HepG2 (cell line): ENCODE measurements at regions not wholly inside any gene's neighbourhood (a gene's known extent, or its start where the extent isn't known, plus 50 kb on each side); places are given as distances from the start of the nearest gene placed in this dataset.

ENCODE experiments used
- ATAC-seq: fragments of 200-7000 bp; cut with Tn5 transposase; 3 replicates; pipeline ENCODE4 v1.9.1; 2020; ENCODE audit warnings: mild to moderate bottlenecking, moderate library complexity
- BruUV-seq: library from RNA; stranded (reverse); fragments of 400-500 nt; replicated peaks from 2 replicates; lab custom pipeline; 2021; lab: Mats Ljungman, UMichigan
- CTCF ChIA-PET: fragments of 300-600 bp; formaldehyde crosslinking; extraction: SDS; loops from one replicate; lab custom pipeline; 2021; ENCODE audit warnings: low total read pairs, inconsistent platforms, low intra/inter-chr PET ratio; lab: Yijun Ruan, JAX
- POLR2A ChIA-PET: fragments of 350-600 bp; sonication (Branson Sonifier 250); formaldehyde crosslinking; loops from one replicate; lab custom pipeline; 2020; ENCODE audit warnings: antibody characterized with exemption, inconsistent platforms; lab: Yijun Ruan, JAX
- DNase-seq: peaks from one replicate; pipeline ENCODE4 v3.0.0-alpha.2; 2015; ENCODE audit warnings: low spot score
- FAIRE-seq: peaks from 3 replicates; lab custom pipeline; 2011; peaks lifted over from hg19 to GRCh38; lab: Jason Lieb, UNC
- H2AFZ ChIP-seq: one replicate; pipeline ENCODE4 v1.6.1; 2011; ENCODE audit warnings: low read length, inconsistent platforms
- H3K27ac ChIP-seq: fragments of 300-600 bp; 3 replicates; pipeline ENCODE4 v1.8.0; 2011; ENCODE audit warnings: mixed run types, mild to moderate bottlenecking, mixed read lengths, low read length, inconsistent platforms; ENCODE audit not compliant: insufficient read depth; ENCODE audit errors: extremely low read length
- H3K27me3 ChIP-seq, 2 experiments: fragments of 200-600 bp in 1 of 2; 2 replicates in 1 of 2; 3 replicates in 1 of 2; pipeline versions ENCODE4 v1.6.0 to v1.8.0; 2011; ENCODE audit warnings: low read length in 2 of 2, mild to moderate bottlenecking in 2 of 2, moderate library complexity in 2 of 2, inconsistent platforms in 1 of 2; ENCODE audit not compliant: insufficient read depth in 2 of 2, control insufficient read depth in 1 of 2
- H3K36me3 ChIP-seq, 2 experiments: fragments of 200-600 bp in 1 of 2; replicated peaks in 1 of 2; 2 replicates in 1 of 2; 3 replicates in 1 of 2; pipeline versions ENCODE4 v1.5.1 to v1.8.0; 2011; ENCODE audit warnings: low read length in 2 of 2, inconsistent platforms in 1 of 2; ENCODE audit not compliant: insufficient read depth in 2 of 2, control insufficient read depth in 1 of 2
- H3K4me1 ChIP-seq: 2 replicates; pipeline ENCODE4 v1.5.1; 2012; ENCODE audit warnings: low read length, inconsistent platforms; ENCODE audit not compliant: insufficient read depth
- H3K4me2 ChIP-seq: 2 replicates; pipeline ENCODE4 v1.6.0; 2011; ENCODE audit warnings: low read depth, low read length, inconsistent platforms
- H3K4me3 ChIP-seq, 3 experiments: fragments of 200-600 bp in 1 of 3; sonication (generic), shearing (Covaris generic) in 1 of 3; replicated peaks in 1 of 3; 2 replicates each; pipeline ENCODE4 v1.5.1; 2011 to 2016; ENCODE audit warnings: low read length in 3 of 3, inconsistent platforms in 2 of 3, low read depth in 2 of 3, mild to moderate bottlenecking in 2 of 3, control low read depth in 1 of 3, mixed read lengths in 1 of 3; ENCODE audit not compliant: insufficient read depth in 1 of 3
- H3K79me2 ChIP-seq: one replicate; pipeline ENCODE4 v1.6.1; 2011; ENCODE audit warnings: low read length, inconsistent platforms; ENCODE audit not compliant: insufficient read depth
- H3K9ac ChIP-seq: 2 replicates; pipeline ENCODE4 v1.6.0; 2011; ENCODE audit warnings: mild to moderate bottlenecking, low read depth, low read length, inconsistent platforms; ENCODE audit not compliant: insufficient read depth
- H3K9me3 ChIP-seq: 2 replicates; pipeline ENCODE4 v1.5.1; 2012; ENCODE audit warnings: mild to moderate bottlenecking, low read length
- H4K20me1 ChIP-seq: 2 replicates; pipeline ENCODE4 v1.6.0; 2011; ENCODE audit warnings: inconsistent platforms, mild to moderate bottlenecking, low read length, moderate library complexity; ENCODE audit not compliant: insufficient read depth
- ADNP ChIP-seq: sonication (generic); formaldehyde crosslinking; IDR thresholded peaks from 2 replicates; pipeline ENCODE4 v1.4.0; 2020; ENCODE audit warnings: missing genetic modification reagents
- CBX1 ChIP-seq: IDR thresholded peaks from one replicate; pipeline ENCODE4 v1.6.1; 2016; ENCODE audit warnings: antibody characterized with exemption, low read depth
- KDM4B ChIP-seq: sonication (generic); formaldehyde crosslinking; IDR thresholded peaks from 2 replicates; pipeline ENCODE4 v1.4.0; 2020; ENCODE audit warnings: missing genetic modification reagents
- MAFK ChIP-seq, 2 experiments: IDR thresholded peaks in 1 of 2; conservative IDR thresholded peaks in 1 of 2; 2 replicates each; pipeline ENCODE4 v1.6.1; 2011; ENCODE audit warnings: improper control_type of control experiment in 2 of 2, low read length in 2 of 2
- PHB2 ChIP-seq: fragments of 450-650 bp; IDR thresholded peaks from 2 replicates; pipeline ENCODE4 v1.6.1; 2018; ENCODE audit not compliant: partially characterized antibody
- SMAD3 ChIP-seq: sonication (generic); formaldehyde crosslinking; IDR thresholded peaks from 2 replicates; pipeline ENCODE4 v1.4.0; 2020; ENCODE audit warnings: missing genetic modification reagents
- TCF7 ChIP-seq: sonication (generic); IDR thresholded peaks from 2 replicates; pipeline ENCODE4 v1.6.1; 2016; ENCODE audit warnings: antibody characterized with exemption, low read depth
- TCF7L2 ChIP-seq: IDR thresholded peaks from 2 replicates; pipeline ENCODE4 v1.6.1; 2011; ENCODE audit warnings: mild to moderate bottlenecking, low read depth, low read length, moderate library complexity
- XBP1 ChIP-seq: sonication (generic); formaldehyde crosslinking; IDR thresholded peaks from 2 replicates; pipeline ENCODE4 v1.5.0; 2020; ENCODE audit warnings: missing genetic modification reagents
- ZNF230 ChIP-seq: sonication (generic); formaldehyde crosslinking; IDR thresholded peaks from 2 replicates; pipeline ENCODE4 v1.4.0; 2020; ENCODE audit warnings: mild to moderate bottlenecking, missing genetic modification reagents
- WGBS: methylation state at CpG from one replicate; pipeline ENCODE4 v1.1.6; 2017; ENCODE audit warnings: low lambda C conversion rate; 5-methylcytosine and 5-hydroxymethylcytosine counted together
- in situ Hi-C: cut with HindIII; loops from 2 replicates; pipeline ENCODE4 v1.10.0; 2017; ENCODE audit warnings: low pct_unique_long_range_greater_than_20kb; ENCODE audit not compliant: extremely low pct_ligation_motif_present
- intact Hi-C: fragments of 100-400 bp; cut with micrococcal nuclease; formaldehyde crosslinking; loops from one replicate; pipeline ENCODE4 v1.10.0; 2022; ENCODE audit not compliant: unreplicated experiment
- TF ChIP-seq, protein P1 (sequence below): sonication (generic); formaldehyde crosslinking; IDR thresholded peaks from 2 replicates; pipeline ENCODE4 v1.4.0; 2020; ENCODE audit warnings: mild to moderate bottlenecking, missing genetic modification reagents

DNA sequence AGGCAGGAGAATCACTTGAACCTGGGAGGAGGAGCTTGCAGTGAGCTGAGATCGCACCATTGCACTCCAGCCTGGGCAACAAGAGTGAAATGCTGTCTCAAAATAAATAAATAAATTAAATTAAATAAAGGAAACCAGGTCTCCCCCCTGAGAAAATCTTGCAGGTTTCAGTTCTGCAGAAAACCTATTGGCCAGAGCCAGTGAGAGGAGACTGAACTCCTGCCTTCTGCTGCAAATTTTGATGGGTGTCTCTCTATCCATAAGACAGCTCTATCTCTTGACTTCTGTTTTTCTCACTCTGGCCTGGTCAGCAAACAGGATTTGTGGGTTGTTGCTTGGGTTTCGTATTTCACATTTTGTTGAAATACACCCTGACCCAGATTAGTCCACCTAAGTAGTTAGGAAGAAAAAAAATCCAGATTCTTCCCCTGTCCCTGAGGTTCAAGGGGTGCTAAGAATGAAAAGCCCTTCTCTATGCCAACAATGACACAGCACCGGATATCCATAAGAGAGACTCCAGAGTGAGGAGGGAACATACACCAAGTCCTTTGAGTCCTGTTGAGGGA, 86.7 kb upstream of the MAP4K4 start:
- Histone ChIP-seq H3K4me1 (peaks cover 39% of the 10 kb centered on the region), H3K4me2 (no peak overlapping the region), H3K27me3 (no peaks in the 10 kb centered on the region), H4K20me1 (no peaks in the 10 kb centered on the region), H3K4me3 (no peak overlapping the region), H3K36me3 (no peaks in the 10 kb centered on the region), H2AFZ (peak overlapping the region; percentile 31), H3K9me3 (no peaks in the 10 kb centered on the region), H3K79me2 (no peaks in the 10 kb centered on the region), H3K27ac (no peak overlapping the region), H3K9ac (no peak overlapping the region)
- in situ Hi-C loops (no loop called here), intact Hi-C loops (loop anchor here (5.0 kb wide), 2 partner anchors 44 to 86 kb away; partner anchors contain the start of gene MAP4K4)
- WGBS = 82% methylated on average over 3 of the region's 3 CpGs
- ATAC-seq (no peak), DNase-seq (no peak), FAIRE-seq (no peak)
- no TSS peak for BruUV-seq
- CTCF ChIA-PET = no interaction called here
- TF ChIP-seq MAFK (conservative IDR thresholded peaks at IDR 0.05 in 1 of 2, IDR thresholded peaks at IDR 0.05 in 1 of 2; ENCODE audit: low read length in 2 of 2) (no peak), ZNF230 (CRISPR knock-in tag) (no peak), TCF7 (no peak), KDM4B (CRISPR knock-in tag) (no peak), PHB2 (no peak), ADNP (CRISPR knock-in tag) (no peak), SMAD3 (CRISPR knock-in tag) (no peak), XBP1 (CRISPR knock-in tag) (no peak), CBX1 (no peak), TCF7L2 (no peak)
- TF ChIP-seq, protein P1, sequence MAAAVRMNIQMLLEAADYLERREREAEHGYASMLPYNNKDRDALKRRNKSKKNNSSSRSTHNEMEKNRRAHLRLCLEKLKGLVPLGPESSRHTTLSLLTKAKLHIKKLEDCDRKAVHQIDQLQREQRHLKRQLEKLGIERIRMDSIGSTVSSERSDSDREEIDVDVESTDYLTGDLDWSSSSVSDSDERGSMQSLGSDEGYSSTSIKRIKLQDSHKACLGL = no peak
- POLR2A ChIA-PET = no interaction called here
